Sigmoid colon (tissue), 6 donors: ENCODE measurements at regions not wholly inside any gene's neighbourhood (a gene's known extent, or its start where the extent isn't known, plus 50 kb on each side); places are given as distances from the start of the nearest gene placed in this dataset.

Experiments
- DNase-seq: peaks from one replicate; pipeline ENCODE4 v3.0.0-alpha.2; 2019
- H3K27ac ChIP-seq, 4 donors: fragments of 200-600 bp; sonication (generic); one replicate each; pipeline ENCODE4 v1.5.1; 2016 to 2019; ENCODE audit warnings: mild to moderate bottlenecking in 1 of 4
- H3K27me3 ChIP-seq, 3 donors: fragments of 200-600 bp; sonication (generic); one replicate each; pipeline ENCODE4 v1.5.1; 2019; ENCODE audit warnings: mild to moderate bottlenecking in 1 of 3
- H3K36me3 ChIP-seq, 4 donors: fragments of 200-600 bp; sonication (generic); one replicate each; pipeline ENCODE4 v1.5.1; 2016 to 2019
- H3K4me1 ChIP-seq, 4 donors: fragments of 200-600 bp; sonication (generic); one replicate each; pipeline ENCODE4 v1.5.1; 2017 to 2019
- H3K4me3 ChIP-seq, 4 donors: fragments of 200-600 bp; sonication (generic); one replicate each; pipeline ENCODE4 v1.5.1; 2017 to 2019; ENCODE audit warnings: mild to moderate bottlenecking in 2 of 4, moderate library complexity in 1 of 4
- H3K9me3 ChIP-seq, 4 donors: fragments of 200-600 bp in 3 of 4; sonication (generic) in 3 of 4; one replicate each; pipeline versions ENCODE4 v1.5.1 to v1.6.1; 2013 to 2019
- EP300 ChIP-seq, 4 donors: sonication (generic); formaldehyde crosslinking; IDR thresholded peaks; one replicate each; pipeline ENCODE4 v1.6.1; 2017; ENCODE audit warnings: antibody characterized with exemption in 4 of 4
- POLR2A ChIP-seq, 2 donors: fragments of 450-650 bp; IDR thresholded peaks; one replicate each; pipeline ENCODE4 v1.6.1; 2016; ENCODE audit warnings: antibody characterized with exemption in 2 of 2, mild to moderate bottlenecking in 2 of 2, moderate library complexity in 2 of 2
- POLR2AphosphoS5 ChIP-seq, 4 donors: sonication (generic); formaldehyde crosslinking; IDR thresholded peaks; one replicate each; pipeline ENCODE4 v1.6.1; 2017; ENCODE audit warnings: antibody characterized with exemption in 4 of 4
- WGBS, 2 donors: extraction: QIAGEN DNeasy Blood & Tissue Kit; methylation state at CpG; one replicate each; pipeline ENCODE4 v1.1.7; 2013; 5-methylcytosine and 5-hydroxymethylcytosine counted together
- intact Hi-C: fragments of 100-400 bp; cut with DNase I; formaldehyde crosslinking; loops from one replicate; pipeline ENCODE4 v1.15.1; 2023
- TF ChIP-seq, protein P1 (sequence below), 4 experiments: fragments of 450-650 bp in 3 of 4; fragments of 200-600 bp in 1 of 4; IDR thresholded peaks; one replicate each; pipeline ENCODE4 v1.5.1; 2016 to 2019; ENCODE audit warnings: antibody characterized with exemption in 4 of 4, mild to moderate bottlenecking in 3 of 4, moderate library complexity in 2 of 4
- donor health status: healthy with polysubstance abuse.
- donor health status: healthy.

DNA sequence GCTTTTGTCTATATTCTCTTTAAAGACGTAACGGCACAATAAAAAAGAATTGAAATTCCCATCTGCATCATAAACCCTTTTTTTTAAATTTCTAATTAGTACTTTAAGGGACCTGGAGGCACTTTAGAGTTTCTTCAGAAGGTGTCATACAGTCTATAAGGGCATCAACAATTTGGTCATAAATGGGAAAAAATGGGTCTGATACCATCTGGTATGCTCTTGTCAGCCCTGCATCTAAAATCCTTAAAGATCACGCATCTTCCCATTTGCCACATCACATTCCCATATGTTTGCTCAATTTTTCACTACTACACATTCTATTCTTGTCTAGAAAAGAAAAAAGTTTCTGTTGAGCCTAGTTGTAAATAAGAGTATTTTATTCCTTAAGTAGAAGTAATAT lies 53.8 kb downstream of the COX7C start:
- 91 to 93% methylated on average over 3 of the region's 3 CpGs for WGBS, 2 donors
- no peak for DNase-seq
- Histone ChIP-seq H3K27me3 (no peaks in the 10 kb centered on the region), H3K36me3 (no peaks in the 10 kb centered on the region), H3K27ac (no peak overlapping the region), H3K4me1 (no peaks in the 10 kb centered on the region), H3K4me3 (no peak overlapping the region), H3K9me3 (no peaks in the 10 kb centered on the region)
- intact Hi-C loops: no loop called here
- no peak for TF ChIP-seq POLR2AphosphoS5 (IDR thresholded peaks at IDR 0.05)
- TF ChIP-seq POLR2A (IDR thresholded peaks at IDR 0.05): no peak
- no peak for TF ChIP-seq EP300 (IDR thresholded peaks at IDR 0.05)
- TF ChIP-seq, protein P1, sequence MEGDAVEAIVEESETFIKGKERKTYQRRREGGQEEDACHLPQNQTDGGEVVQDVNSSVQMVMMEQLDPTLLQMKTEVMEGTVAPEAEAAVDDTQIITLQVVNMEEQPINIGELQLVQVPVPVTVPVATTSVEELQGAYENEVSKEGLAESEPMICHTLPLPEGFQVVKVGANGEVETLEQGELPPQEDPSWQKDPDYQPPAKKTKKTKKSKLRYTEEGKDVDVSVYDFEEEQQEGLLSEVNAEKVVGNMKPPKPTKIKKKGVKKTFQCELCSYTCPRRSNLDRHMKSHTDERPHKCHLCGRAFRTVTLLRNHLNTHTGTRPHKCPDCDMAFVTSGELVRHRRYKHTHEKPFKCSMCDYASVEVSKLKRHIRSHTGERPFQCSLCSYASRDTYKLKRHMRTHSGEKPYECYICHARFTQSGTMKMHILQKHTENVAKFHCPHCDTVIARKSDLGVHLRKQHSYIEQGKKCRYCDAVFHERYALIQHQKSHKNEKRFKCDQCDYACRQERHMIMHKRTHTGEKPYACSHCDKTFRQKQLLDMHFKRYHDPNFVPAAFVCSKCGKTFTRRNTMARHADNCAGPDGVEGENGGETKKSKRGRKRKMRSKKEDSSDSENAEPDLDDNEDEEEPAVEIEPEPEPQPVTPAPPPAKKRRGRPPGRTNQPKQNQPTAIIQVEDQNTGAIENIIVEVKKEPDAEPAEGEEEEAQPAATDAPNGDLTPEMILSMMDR (IDR thresholded peaks at IDR 0.05): no peak

GRCh38 chr5:86674069-86674468 lies 56.3 kb downstream of the COX7C start:
- H3K4me3 ChIP-seq: no peak overlapping the region
- intact Hi-C loops: no loop called here
- DNase-seq: no peak
- no peaks in the 10 kb centered on the region for H3K27me3 ChIP-seq
- no peak overlapping the region for H3K27ac ChIP-seq
- TF ChIP-seq POLR2A (IDR thresholded peaks at IDR 0.05) (no peak), EP300 (IDR thresholded peaks at IDR 0.05) (no peak), POLR2AphosphoS5 (IDR thresholded peaks at IDR 0.05) (no peak)
- TF ChIP-seq, protein P1 (IDR thresholded peaks at IDR 0.05): no peak
- H3K36me3 ChIP-seq: no peaks in the 10 kb centered on the region
- no peaks in the 10 kb centered on the region for H3K9me3 ChIP-seq
- peaks cover 0 to 4% (median under 1%) of the 10 kb centered on the region in 4 donors for H3K4me1 ChIP-seq
- 77 to 86% methylated on average over 4 of the region's 4 CpGs for WGBS, 2 donors

GRCh38 chr5:86675311-86675710 lies 57.6 kb downstream of the COX7C start:
- no peak for DNase-seq
- WGBS, 2 donors: 75 to 76% methylated on average over 4 of the region's 4 CpGs
- TF ChIP-seq, protein P1 (IDR thresholded peaks at IDR 0.05): no peak
- TF ChIP-seq POLR2A (IDR thresholded peaks at IDR 0.05): no peak
- no peak for TF ChIP-seq POLR2AphosphoS5 (IDR thresholded peaks at IDR 0.05)
- TF ChIP-seq EP300 (IDR thresholded peaks at IDR 0.05): no peak
- Histone ChIP-seq H3K4me3 (no peak overlapping the region), H3K27ac (no peak overlapping the region), H3K9me3 (no peaks in the 10 kb centered on the region), H3K27me3 (no peaks in the 10 kb centered on the region), H3K36me3 (no peaks in the 10 kb centered on the region), H3K4me1 (peaks cover 0 to 12% (median 9%) of the 10 kb centered on the region in 4 donors)
- intact Hi-C loops: no loop called here

GRCh38 chr5:86679529-86679928 lies 61.8 kb downstream of the COX7C start:
- intact Hi-C loops: no loop called here
- H3K9me3 ChIP-seq: no peaks in the 10 kb centered on the region
- 0 to 7% methylated on average over 1 of the region's 1 CpG for WGBS, 2 donors
- TF ChIP-seq POLR2A (IDR thresholded peaks at IDR 0.05) (no peak), POLR2AphosphoS5 (IDR thresholded peaks at IDR 0.05) (peak in 1 of 4 donors; percentile 33), EP300 (IDR thresholded peaks at IDR 0.05) (peak in 1 of 4 donors; percentile 15)
- TF ChIP-seq, protein P1 (IDR thresholded peaks at IDR 0.05): peak; percentile 11 to 65 (median 54)
- H3K27ac ChIP-seq: peak overlapping the region in 1 of 4 donors; percentile 42
- H3K27me3 ChIP-seq: no peaks in the 10 kb centered on the region
- peak; percentile 67 for DNase-seq
- H3K4me3 ChIP-seq: no peak overlapping the region
- no peaks in the 10 kb centered on the region for H3K36me3 ChIP-seq
- peaks cover 0 to 12% (median 9%) of the 10 kb centered on the region in 4 donors for H3K4me1 ChIP-seq

DNA sequence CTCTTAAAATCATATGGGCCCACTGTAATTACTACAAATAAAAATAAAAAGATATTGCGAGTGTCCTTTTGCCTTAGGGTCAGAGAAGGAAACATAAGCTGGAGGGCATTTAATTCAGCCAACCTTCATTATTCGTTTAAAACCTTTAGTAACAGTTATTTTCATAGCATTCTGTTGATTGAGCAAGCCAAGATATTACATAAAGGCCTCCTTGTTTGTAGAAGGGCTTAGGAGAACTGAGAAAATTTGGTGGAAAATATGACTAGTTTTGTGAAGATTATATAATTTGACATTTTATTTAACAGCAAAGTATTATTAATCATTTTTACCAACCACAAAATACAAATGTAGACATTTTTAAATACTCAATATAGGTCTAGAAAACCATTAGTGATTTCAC lies 62.2 kb downstream of the COX7C start:
- H3K27ac ChIP-seq: peak overlapping the region in 1 of 4 donors; percentile 42
- H3K27me3 ChIP-seq: no peaks in the 10 kb centered on the region
- DNase-seq: no peak
- no peaks in the 10 kb centered on the region for H3K9me3 ChIP-seq
- TF ChIP-seq, protein P1 (IDR thresholded peaks at IDR 0.05): no peak
- no peak for TF ChIP-seq POLR2AphosphoS5 (IDR thresholded peaks at IDR 0.05)
- TF ChIP-seq EP300 (IDR thresholded peaks at IDR 0.05): no peak
- no peak for TF ChIP-seq POLR2A (IDR thresholded peaks at IDR 0.05)
- H3K4me3 ChIP-seq: no peak overlapping the region
- intact Hi-C loops: no loop called here
- WGBS, 2 donors: 39 to 76% methylated on average over 2 of the region's 2 CpGs
- no peaks in the 10 kb centered on the region for H3K36me3 ChIP-seq
- peaks cover 0 to 12% (median 9%) of the 10 kb centered on the region in 4 donors for H3K4me1 ChIP-seq
